H9 (cell line): ENCODE measurements at regions not wholly inside any gene's neighbourhood (a gene's known extent, or its start where the extent isn't known, plus 50 kb on each side); places are given as distances from the start of the nearest gene placed in this dataset.

ENCODE experiments used
- DNase-seq: peaks from one replicate; pipeline ENCODE4 v3.0.0-alpha.2; 2017
- H2AFZ ChIP-seq: one replicate; pipeline ENCODE4 v1.6.1; 2013; ENCODE audit warnings: mild to moderate bottlenecking, low read length, control low read depth, moderate library complexity
- H2AK5ac ChIP-seq: 2 replicates; pipeline ENCODE4 v1.6.1; 2013; ENCODE audit warnings: low read length, control low read depth, mixed read lengths; ENCODE audit not compliant: insufficient read length
- H2BK120ac ChIP-seq: one replicate; pipeline ENCODE4 v1.6.1; 2013; ENCODE audit warnings: low read depth, mild to moderate bottlenecking, low read length, control low read depth, inconsistent platforms; ENCODE audit not compliant: poor library complexity, severe bottlenecking
- H2BK12ac ChIP-seq: 2 replicates; pipeline ENCODE4 v1.6.1; 2013; ENCODE audit warnings: low read length, control low read depth, mixed read lengths, low read depth; ENCODE audit not compliant: insufficient read length
- H2BK15ac ChIP-seq: 2 replicates; pipeline ENCODE4 v1.6.1; 2013; ENCODE audit warnings: low read depth, low read length, control low read depth
- H2BK20ac ChIP-seq: one replicate; pipeline ENCODE4 v1.6.1; 2013; ENCODE audit warnings: low read depth, mild to moderate bottlenecking, low read length, control low read depth, inconsistent platforms; ENCODE audit not compliant: poor library complexity, severe bottlenecking
- H2BK5ac ChIP-seq: 2 replicates; pipeline ENCODE4 v1.6.1; 2013; ENCODE audit warnings: low read length, control low read depth, mixed read lengths; ENCODE audit not compliant: insufficient read length
- H3K14ac ChIP-seq: 2 replicates; pipeline ENCODE4 v1.6.1; 2013; ENCODE audit warnings: low read length, control low read depth; ENCODE audit not compliant: insufficient read depth
- H3K18ac ChIP-seq: 2 replicates; pipeline ENCODE4 v1.6.1; 2013; ENCODE audit warnings: low read depth, mild to moderate bottlenecking, mixed read lengths, low read length, control low read depth; ENCODE audit not compliant: insufficient read length
- H3K23ac ChIP-seq: 2 replicates; pipeline ENCODE4 v1.6.1; 2013; ENCODE audit warnings: low read length, control low read depth, mixed read lengths, low read depth; ENCODE audit not compliant: insufficient read length
- H3K23me2 ChIP-seq: 2 replicates; pipeline ENCODE4 v1.6.1; 2013; ENCODE audit warnings: low read depth, mild to moderate bottlenecking, mixed read lengths, low read length, control low read depth; ENCODE audit not compliant: insufficient read length, poor library complexity, severe bottlenecking
- H3K27ac ChIP-seq: 2 replicates; pipeline ENCODE4 v1.5.1; 2013; ENCODE audit warnings: low read length, control low read depth, mixed read lengths, low read depth; ENCODE audit not compliant: insufficient read length
- H3K27me3 ChIP-seq: 2 replicates; pipeline ENCODE4 v1.6.1; 2013; ENCODE audit warnings: low read length, control low read depth, inconsistent platforms; ENCODE audit not compliant: insufficient read depth
- H3K4ac ChIP-seq: 2 replicates; pipeline ENCODE4 v1.6.1; 2013; ENCODE audit warnings: low read depth, mild to moderate bottlenecking, control low read depth, inconsistent platforms, low read length, moderate library complexity
- H3K4me1 ChIP-seq: 2 replicates; pipeline ENCODE4 v1.6.1; 2013; ENCODE audit warnings: low read length, control low read depth, inconsistent platforms; ENCODE audit not compliant: insufficient read depth
- H3K4me2 ChIP-seq: 2 replicates; pipeline ENCODE4 v1.6.1; 2013; ENCODE audit warnings: low read length, control low read depth, mixed read lengths; ENCODE audit not compliant: insufficient read length, insufficient read depth
- H3K56ac ChIP-seq: 2 replicates; pipeline ENCODE4 v1.6.1; 2013; ENCODE audit warnings: low read depth, mild to moderate bottlenecking, mixed read lengths, low read length, control low read depth; ENCODE audit not compliant: insufficient read length
- H3K79me1 ChIP-seq: 2 replicates; pipeline ENCODE4 v1.6.1; 2013; ENCODE audit warnings: low read depth, mild to moderate bottlenecking, moderate library complexity, low read length, control low read depth, inconsistent platforms; ENCODE audit not compliant: insufficient read depth, poor library complexity, severe bottlenecking
- H3K79me2 ChIP-seq: 2 replicates; pipeline ENCODE4 v1.6.1; 2013; ENCODE audit warnings: low read length, control low read depth, inconsistent platforms; ENCODE audit not compliant: insufficient read depth
- H3K9ac ChIP-seq: 2 replicates; pipeline ENCODE4 v1.6.1; 2013; ENCODE audit warnings: low read length, control low read depth, mixed read lengths; ENCODE audit not compliant: insufficient read length; ENCODE audit errors: extremely low read depth
- H3K9me3 ChIP-seq: one replicate; pipeline ENCODE4 v1.6.1; 2013; ENCODE audit warnings: low read depth, low read length, inconsistent platforms; ENCODE audit not compliant: control insufficient read depth
- H3T11ph ChIP-seq: one replicate; pipeline ENCODE4 v1.6.1; 2013; ENCODE audit warnings: mild to moderate bottlenecking, low read length, control low read depth, inconsistent platforms
- H4K20me1 ChIP-seq: one replicate; pipeline ENCODE4 v1.6.1; 2013; ENCODE audit not compliant: control insufficient read depth, insufficient read length, insufficient read depth
- H4K5ac ChIP-seq: 2 replicates; pipeline ENCODE4 v1.6.1; 2013; ENCODE audit warnings: low read depth, mild to moderate bottlenecking, mixed read lengths, low read length, control low read depth; ENCODE audit not compliant: insufficient read length
- H4K8ac ChIP-seq: replicated peaks from 2 replicates; pipeline ENCODE4 v1.6.1; 2013; ENCODE audit warnings: low read length, control low read depth, mixed read lengths, low read depth; ENCODE audit not compliant: insufficient read length
- H4K91ac ChIP-seq: 2 replicates; pipeline ENCODE4 v1.6.1; 2013; ENCODE audit warnings: low read depth, mild to moderate bottlenecking, moderate library complexity, mixed read lengths, low read length, control low read depth; ENCODE audit not compliant: insufficient read length
- H3K27ac Mint-ChIP-seq, 3 experiments: 2 replicates in 2 of 3; 3 replicates in 1 of 3; pipeline ENCODE4 v1.8.0; 2020 to 2021; ENCODE audit warnings: mixed read lengths in 3 of 3, mild to moderate bottlenecking in 1 of 3, moderate library complexity in 1 of 3
- H3K27me3 Mint-ChIP-seq: 2 replicates; pipeline ENCODE4 v1.8.0; 2021; ENCODE audit warnings: low read depth, mild to moderate bottlenecking, moderate library complexity, mixed read lengths
- H3K36me3 Mint-ChIP-seq, 3 experiments: 2 replicates in 2 of 3; 3 replicates in 1 of 3; pipeline ENCODE4 v1.8.0; 2020 to 2021; ENCODE audit warnings: low read depth in 3 of 3, mixed read lengths in 3 of 3; ENCODE audit not compliant: insufficient read depth in 1 of 3
- H3K4me1 Mint-ChIP-seq, 2 experiments: 2 replicates each; pipeline ENCODE4 v1.8.0; 2020; ENCODE audit warnings: mixed read lengths in 2 of 2
- H3K4me3 Mint-ChIP-seq, 2 experiments: 2 replicates in 1 of 2; 3 replicates in 1 of 2; pipeline ENCODE4 v1.8.0; 2020 to 2021; ENCODE audit warnings: mild to moderate bottlenecking in 2 of 2, mixed read lengths in 2 of 2, moderate library complexity in 1 of 2
- H3K9me3 Mint-ChIP-seq, 2 experiments: 2 replicates in 1 of 2; 3 replicates in 1 of 2; pipeline ENCODE4 v1.8.0; 2020; ENCODE audit warnings: mild to moderate bottlenecking in 2 of 2, mixed read lengths in 2 of 2, moderate library complexity in 1 of 2
- CTCF ChIP-seq: fragments of 200-600 bp; sonication (generic); conservative IDR thresholded peaks from 3 replicates; pipeline ENCODE4 v1.8.0; 2021; ENCODE audit warnings: antibody characterized with exemption, mild to moderate bottlenecking
- WGBS: extraction: QIAGEN DNeasy Blood & Tissue Kit; methylation state at CpG from one replicate; pipeline ENCODE4 v1.1.7; 2013; ENCODE audit warnings: missing lambda C conversion rate, low lambda C conversion rate, mixed read lengths; ENCODE audit not compliant: insufficient read length; ENCODE audit errors: extremely low coverage; 5-methylcytosine and 5-hydroxymethylcytosine counted together

GRCh38 chr3:168533600-168533999 is 437.9 kb upstream of the GOLIM4 start:
- H3K4me3 Mint-ChIP-seq = no peak overlapping the region
- Histone ChIP-seq H3K4ac (no peak overlapping the region), H3K27me3 (no peaks in the 10 kb centered on the region), H3K56ac (no peak overlapping the region), H2BK5ac (no peak overlapping the region), H3K23ac (no peak overlapping the region), H2AFZ (no peak overlapping the region), H4K5ac (no peak overlapping the region), H3K79me1 (no peaks in the 10 kb centered on the region), H2BK12ac (no peak overlapping the region), H2BK15ac (no peak overlapping the region), H3K27ac (no peak overlapping the region), H2BK120ac (no peak overlapping the region), H3K18ac (no peak overlapping the region), H2AK5ac (no peak overlapping the region), H3K79me2 (no peaks in the 10 kb centered on the region), H3K9me3 (no peaks in the 10 kb centered on the region), H4K91ac (no peak overlapping the region), H3K9ac (no peak overlapping the region), H4K8ac (no peak overlapping the region), H3K23me2 (no peaks in the 10 kb centered on the region), H3K4me1 (peaks cover 8% of the 10 kb centered on the region; the same call in 1 of the 2 replicates), H2BK20ac (no peak overlapping the region), H3K4me2 (no peak overlapping the region), H3T11ph (no peak overlapping the region), H3K14ac (no peak overlapping the region), H4K20me1 (no peaks in the 10 kb centered on the region)
- TF ChIP-seq CTCF = no peak
- no peaks in the 10 kb centered on the region for H3K27me3 Mint-ChIP-seq
- H3K36me3 Mint-ChIP-seq = no peaks in the 10 kb centered on the region; a peak in 2 of 7 replicates
- peak overlapping the region in 1 of 3 experiments; percentile 23; a peak in 1 of 7 replicates for H3K27ac Mint-ChIP-seq
- no peaks in the 10 kb centered on the region for H3K9me3 Mint-ChIP-seq
- H3K4me1 Mint-ChIP-seq = peaks cover 28 to 48% of the 10 kb centered on the region in 2 experiments
- DNase-seq = no peak
- WGBS = no CpG with 5 or more reads among the region's 2 CpGs
